ENCODE measurements at regions not wholly inside any gene's neighbourhood (a gene's known extent, or its start where the extent isn't known, plus 50 kb on each side); places are given as distances from the start of the nearest gene placed in this dataset.
"Not testable (repeated sequence)": the region's sequence is repeated elsewhere in the genome, so short reads cannot be mapped to it uniquely, and the experiment has no call there.

GRCh38 chr10:57321400-57321854 is 946.3 kb downstream of the IPMK start:
- TF ChIP-seq CTCF, POLR2A, EP300 (IDR thresholded peaks at IDR 0.05): not testable (repeated sequence)

All from tibial nerve (tissue), 4 donors.